DMS153 treated with DMSO at 0.1 percent for 48 hours (cell line): ENCODE measurements at regions not wholly inside any gene's neighbourhood (a gene's known extent, or its start where the extent isn't known, plus 50 kb on each side); places are given as distances from the start of the nearest gene placed in this dataset.

Experiments used
- DNase-seq: peaks from one replicate; lab custom pipeline; 2025; ENCODE audit not compliant: unreplicated experiment; lab: John Stamatoyannopoulos, UW

GRCh38 chr13:64074971-64075474, 2659.4 kb upstream of the PCDH20 start:
- DNase-seq, result no peak

- DNase-seq, result no peak
Observed at GRCh38 chr13:64073203-64073602, 2657.6 kb upstream of the PCDH20 start.

DNA sequence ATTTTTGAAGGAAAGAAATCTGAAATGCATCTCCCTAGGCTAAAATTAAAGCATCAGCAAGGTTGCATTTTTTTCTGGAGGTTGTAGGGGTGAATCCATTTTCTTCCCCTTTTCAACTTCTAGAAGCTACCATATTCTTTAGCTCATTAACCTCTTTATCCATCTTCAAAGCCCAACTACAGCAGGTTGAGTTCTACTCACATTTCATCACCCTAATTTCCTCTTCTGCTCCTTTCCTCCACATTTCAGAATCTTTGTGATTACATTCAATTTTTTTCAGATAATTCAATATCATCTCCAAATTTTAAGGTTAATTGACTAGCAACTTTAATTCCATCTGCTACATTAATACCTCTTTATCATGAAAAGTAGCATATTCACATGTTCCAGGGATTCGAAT, 2655.7 kb upstream of the PCDH20 start:
- DNase-seq, result no peak

DNA sequence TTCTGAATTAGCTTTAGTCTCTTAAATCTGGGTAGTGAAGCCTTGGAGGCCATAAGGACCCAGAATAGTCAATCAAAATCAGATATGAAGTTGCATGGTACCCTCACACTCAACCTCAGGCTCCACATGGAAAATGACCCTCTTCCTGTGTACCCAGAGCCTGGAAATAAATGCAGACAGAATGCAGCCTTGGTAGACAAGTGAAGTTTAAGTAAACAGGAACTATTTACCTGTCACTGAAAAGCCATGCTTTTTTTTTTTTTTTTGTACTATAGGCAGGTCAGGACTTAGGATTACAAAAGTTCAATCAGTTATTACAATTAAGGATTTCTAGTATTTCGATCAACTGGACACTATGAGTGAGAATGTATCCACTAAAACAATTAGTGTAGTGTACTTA, 2654.2 kb upstream of the PCDH20 start:
- DNase-seq, result no peak

GRCh38 chr13:64066711-64067110, 2651.1 kb upstream of the PCDH20 start:
- no peak for DNase-seq

- no peak for DNase-seq
Observed at GRCh38 chr13:64061649-64062048, 2646.0 kb upstream of the PCDH20 start.

DNA sequence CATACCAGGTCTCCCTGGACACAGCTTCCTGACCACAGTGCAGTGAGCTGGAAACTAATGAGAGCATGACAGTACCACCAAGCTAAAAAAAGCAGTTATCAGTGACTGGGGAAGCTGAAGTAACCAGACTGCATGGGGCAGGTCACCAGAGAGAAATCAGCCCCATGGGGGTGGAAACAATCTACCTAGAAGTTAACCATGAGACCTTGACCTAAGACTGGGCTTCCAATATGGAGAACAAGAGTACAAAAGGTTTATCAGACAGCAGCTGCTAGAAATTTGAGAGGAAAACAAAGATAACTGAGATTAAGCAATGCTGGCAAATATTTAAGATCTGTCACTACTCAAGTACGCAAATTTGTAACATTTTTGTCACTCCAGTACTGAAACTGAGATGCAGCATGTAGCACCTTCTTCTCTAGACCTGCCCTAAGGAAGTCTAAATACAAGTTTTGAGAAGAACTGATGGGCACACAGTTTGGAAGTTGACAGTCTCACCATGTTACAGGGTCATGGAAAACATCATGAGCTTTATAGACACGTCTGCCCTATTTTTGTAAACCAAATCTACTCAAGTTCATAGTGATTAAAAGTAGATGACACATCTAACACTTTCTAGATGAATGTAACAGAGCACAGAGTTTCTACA, 2641.8 kb upstream of the PCDH20 start:
- no peak for DNase-seq

DNA sequence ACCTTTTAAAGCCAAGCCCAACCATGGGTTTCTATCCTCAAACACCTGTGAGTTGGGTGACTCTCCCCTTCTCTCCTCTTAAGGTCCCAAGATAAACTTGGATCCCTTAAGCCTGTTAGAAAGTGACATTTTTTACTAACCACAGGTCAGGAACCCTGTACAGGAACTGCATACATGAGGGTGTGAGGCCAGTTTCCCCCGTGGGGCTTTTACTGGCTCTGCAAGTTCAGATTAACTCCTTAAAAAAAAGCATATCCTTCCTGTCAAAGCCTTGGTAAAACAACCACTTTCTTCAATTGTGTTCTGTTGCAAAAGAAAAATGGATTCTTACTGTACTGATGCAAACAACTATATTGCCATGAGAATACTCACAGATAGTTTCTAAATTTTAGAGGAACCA, 2638.7 kb upstream of the PCDH20 start:
- DNase-seq, result no peak

- no peak for DNase-seq
Observed at GRCh38 chr13:64052521-64052920, 2636.9 kb upstream of the PCDH20 start.

DNA sequence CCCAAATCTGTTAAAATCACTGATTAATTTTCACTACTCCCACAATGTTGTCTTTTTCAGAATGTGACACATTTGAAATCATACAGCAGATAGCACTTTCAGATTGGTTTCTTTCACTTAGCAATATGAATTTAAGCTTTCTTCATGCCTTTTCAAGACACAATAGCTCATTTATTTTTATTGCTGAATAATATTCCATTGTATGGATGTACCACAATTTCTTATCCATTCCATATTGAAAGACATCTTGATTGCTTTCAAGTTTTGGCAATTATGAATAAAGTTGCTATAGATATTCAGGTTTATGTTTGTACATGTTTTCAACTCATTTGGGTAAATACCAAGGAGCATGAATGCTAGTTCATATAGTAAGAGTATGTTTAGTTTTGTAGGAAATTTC, 2635.6 kb upstream of the PCDH20 start:
- DNase-seq, result no peak

DNA sequence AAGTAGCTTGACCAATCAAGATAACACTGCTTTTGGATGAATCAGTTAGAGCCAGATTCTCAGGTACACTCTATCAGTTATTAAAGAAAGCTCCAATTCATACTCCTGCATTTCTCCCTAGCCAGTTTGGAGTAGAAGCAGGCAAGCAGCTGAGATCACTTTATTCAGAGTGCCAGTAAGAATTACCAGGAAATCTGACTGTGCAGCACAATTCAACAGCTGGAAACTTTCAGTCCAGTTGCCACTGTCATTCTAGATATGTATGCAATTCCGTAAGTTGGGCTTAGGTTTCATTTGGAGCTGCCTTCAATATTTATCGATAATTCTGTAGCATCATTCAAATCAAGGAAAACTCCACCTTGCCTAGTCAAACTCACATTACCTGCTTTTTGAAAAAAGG, 2625.6 kb upstream of the PCDH20 start:
- DNase-seq, result no peak

DNA sequence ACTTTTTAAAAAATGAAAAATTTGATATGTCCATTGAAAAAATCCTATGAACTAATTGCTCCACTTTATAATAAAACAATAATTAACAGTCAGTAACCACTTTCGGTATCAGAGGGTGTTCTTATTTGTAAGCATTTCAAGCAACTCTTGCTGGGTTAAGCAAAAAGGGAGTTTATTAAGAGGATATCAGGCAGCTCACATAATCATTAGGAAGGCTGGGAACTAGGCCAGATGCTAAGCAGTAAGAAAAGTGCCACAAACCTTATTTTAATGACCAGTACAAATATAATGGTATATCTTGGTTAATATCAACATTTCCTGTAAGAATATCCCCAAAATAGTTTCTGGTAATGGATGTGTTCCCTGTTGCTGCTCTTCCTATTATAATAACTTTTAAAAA, 2618.3 kb upstream of the PCDH20 start:
- DNase-seq, result no peak

- DNase-seq, result no peak
Observed at GRCh38 chr13:64029343-64030093, 2613.9 kb upstream of the PCDH20 start.

GRCh38 chr13:64028551-64028950, 2612.9 kb upstream of the PCDH20 start:
- DNase-seq, result no peak

- no peak for DNase-seq
Observed at GRCh38 chr13:64020126-64020525, 2604.5 kb upstream of the PCDH20 start.

DNA sequence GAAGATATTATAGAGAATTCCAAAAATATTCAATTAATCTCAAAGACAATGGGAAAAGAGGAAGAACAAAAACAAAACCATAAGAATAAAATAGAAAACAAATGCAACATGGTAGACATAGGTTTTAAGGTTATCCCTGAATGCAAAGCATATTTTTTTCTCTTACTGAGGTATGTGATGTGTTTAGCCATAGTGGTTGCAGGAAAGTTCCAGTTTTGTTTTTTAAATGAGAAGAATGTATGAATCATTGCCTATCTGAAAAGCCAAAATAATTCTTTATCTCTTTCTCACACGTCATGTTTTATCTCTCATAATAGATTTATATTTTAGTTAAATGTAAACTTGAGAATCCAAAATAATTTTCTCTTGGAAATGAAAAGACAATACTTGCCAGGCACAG, 2591.7 kb upstream of the PCDH20 start:
- no peak for DNase-seq

DNA sequence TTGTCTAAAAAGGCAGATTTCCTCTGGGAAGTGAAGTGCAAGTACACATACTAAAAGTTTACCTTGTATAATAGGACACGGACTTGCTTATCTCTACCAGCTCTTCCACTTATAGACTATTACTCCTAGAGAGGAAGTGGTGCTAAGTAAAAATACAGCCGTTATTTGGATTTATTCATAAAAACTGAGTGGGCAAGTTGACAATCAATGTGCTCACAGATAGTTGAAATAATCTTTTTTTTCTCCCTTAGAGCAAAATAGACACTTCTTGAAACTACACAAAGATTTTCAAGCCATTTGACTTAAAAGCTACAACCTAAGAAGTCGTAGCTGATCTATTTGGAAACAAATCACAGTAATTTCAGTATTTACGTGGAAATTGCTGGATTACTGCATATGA, 2584.7 kb upstream of the PCDH20 start:
- DNase-seq, result no peak

- no peak for DNase-seq
Observed at GRCh38 chr13:63999614-64000305, 2584.1 kb upstream of the PCDH20 start.

DNA sequence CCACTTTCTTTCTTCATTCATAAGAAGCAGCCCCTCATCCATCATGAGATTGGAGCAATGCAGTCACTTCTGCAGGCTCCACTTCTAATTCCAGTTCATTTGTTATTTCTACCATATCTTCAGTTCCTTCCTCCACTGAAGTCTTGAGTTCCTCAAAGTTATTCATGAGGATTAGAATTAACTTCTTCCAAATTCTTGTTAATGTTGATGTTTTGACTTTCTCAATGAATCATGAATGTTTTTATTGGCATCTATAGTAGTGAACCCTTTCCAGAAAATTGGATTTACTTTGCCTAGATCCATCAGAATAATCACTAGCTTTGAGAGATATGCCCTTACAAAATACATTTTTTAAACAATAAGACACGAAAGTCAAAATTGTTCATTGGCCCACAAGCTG, 2567.7 kb upstream of the PCDH20 start:
- no peak for DNase-seq

DNA sequence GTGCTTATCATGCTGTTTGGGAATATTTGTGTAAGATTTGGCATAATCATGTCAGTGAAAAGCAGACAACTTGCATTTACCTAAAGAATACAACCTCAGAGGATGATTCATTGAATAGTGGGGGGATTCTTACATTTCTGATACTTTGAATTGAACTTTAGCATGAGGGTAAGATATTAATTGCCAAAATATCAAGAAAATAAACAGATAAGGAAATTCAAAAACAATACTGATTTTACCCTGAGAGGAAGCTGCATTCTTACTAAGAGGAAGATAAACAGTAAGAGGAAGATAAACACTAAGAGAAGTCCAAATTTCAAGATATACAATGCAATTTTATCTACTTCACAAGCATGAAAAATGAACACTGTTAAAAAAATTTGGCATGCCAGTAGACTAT, 2564.3 kb upstream of the PCDH20 start:
- no peak for DNase-seq

DNA sequence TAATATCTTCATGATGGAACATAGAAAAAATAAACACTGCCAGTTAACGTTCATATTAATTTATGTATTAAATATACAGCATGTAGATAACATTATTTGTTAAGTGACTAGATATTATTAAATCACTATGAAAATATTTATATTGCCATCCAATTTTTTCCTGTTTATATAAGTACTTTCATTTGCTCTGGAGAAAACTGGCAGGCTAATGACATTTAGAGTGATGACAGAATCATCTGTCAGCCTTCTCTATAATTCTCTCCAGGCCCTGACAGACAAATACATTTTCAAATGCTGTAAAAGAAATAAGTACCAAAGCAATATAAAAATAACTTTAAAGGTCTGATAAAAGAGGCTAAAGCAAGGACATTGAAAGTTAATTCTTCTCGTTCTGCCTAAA, 2556.7 kb upstream of the PCDH20 start:
- no peak for DNase-seq

DNA sequence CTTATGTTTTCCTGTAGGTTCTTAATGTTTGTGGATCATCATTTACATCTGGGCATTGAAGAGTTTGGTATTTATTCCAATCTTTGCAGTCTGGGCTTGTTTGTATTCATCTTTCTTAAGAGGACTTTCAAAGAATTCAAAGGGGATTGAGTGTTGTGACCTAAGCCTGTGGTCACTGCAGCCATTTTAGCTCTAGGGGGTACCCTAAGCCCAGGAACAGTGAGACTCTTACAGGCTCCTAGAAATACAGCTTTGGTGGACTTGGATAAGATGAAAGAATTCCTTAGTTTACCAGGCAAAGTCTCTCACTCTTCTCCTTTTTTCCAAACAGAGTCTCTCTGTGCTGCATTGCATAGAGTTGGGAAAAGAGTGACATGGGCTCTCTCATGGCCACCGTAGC, 2539.0 kb upstream of the PCDH20 start:
- DNase-seq, result no peak
